ENCODE measurements at regions not wholly inside any gene's neighbourhood (a gene's known extent, or its start where the extent isn't known, plus 50 kb on each side); places are given as distances from the start of the nearest gene placed in this dataset.

DNA sequence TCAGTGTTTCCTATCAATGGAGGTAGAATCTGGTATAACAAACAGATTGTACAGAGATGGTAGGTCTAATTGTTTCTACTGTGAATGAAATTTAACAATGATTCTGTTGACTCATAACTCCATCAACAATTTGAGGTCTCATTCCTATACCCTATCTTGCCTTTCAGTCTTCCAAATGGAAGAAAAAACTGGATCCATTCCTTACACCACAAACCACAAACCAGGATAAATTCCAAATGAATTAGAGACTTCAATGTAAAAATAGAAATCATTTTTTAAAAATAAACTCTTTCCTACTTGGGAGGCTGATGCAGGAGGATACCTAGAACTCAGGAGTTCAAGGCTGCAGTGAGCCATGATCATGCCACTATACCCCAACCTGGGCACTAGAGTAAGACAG lies 114.4 kb upstream of the WDR44 start:
- TF ChIP-seq, protein P1, sequence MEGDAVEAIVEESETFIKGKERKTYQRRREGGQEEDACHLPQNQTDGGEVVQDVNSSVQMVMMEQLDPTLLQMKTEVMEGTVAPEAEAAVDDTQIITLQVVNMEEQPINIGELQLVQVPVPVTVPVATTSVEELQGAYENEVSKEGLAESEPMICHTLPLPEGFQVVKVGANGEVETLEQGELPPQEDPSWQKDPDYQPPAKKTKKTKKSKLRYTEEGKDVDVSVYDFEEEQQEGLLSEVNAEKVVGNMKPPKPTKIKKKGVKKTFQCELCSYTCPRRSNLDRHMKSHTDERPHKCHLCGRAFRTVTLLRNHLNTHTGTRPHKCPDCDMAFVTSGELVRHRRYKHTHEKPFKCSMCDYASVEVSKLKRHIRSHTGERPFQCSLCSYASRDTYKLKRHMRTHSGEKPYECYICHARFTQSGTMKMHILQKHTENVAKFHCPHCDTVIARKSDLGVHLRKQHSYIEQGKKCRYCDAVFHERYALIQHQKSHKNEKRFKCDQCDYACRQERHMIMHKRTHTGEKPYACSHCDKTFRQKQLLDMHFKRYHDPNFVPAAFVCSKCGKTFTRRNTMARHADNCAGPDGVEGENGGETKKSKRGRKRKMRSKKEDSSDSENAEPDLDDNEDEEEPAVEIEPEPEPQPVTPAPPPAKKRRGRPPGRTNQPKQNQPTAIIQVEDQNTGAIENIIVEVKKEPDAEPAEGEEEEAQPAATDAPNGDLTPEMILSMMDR (IDR thresholded peaks at IDR 0.05), result no peak
- TF ChIP-seq POLR2A (IDR thresholded peaks at IDR 0.05) (no peak), EP300 (IDR thresholded peaks at IDR 0.05; ENCODE audit: low read depth) (no peak)

All from transverse colon (tissue), 3 donors.